Activated naive CD4-positive, alpha-beta T cell treated with anti-CD3 and anti-CD28 coated beads, Interleukin-2, amount 50 U/mL, for 72 hours (primary cell): ENCODE measurements at regions not wholly inside any gene's neighbourhood (a gene's known extent, or its start where the extent isn't known, plus 50 kb on each side); places are given as distances from the start of the nearest gene placed in this dataset.
A peak's percentile ranks its signal among the peaks of the same experiment; 100 is the strongest.

ENCODE experiments used
- ATAC-seq, 2 donors: fragments of 150-1000 bp; cut with Tn5 transposase; 2 replicates each; pipeline ENCODE4 v1.10.0; 2021; ENCODE audit warnings: mild to moderate bottlenecking in 2 of 2, moderate library complexity in 2 of 2
- DNase-seq, 2 donors: peaks; one replicate each; pipeline ENCODE4 v3.0.0; 2021 to 2022; ENCODE audit warnings: low spot score in 2 of 2
- H3K27ac Mint-ChIP-seq, 2 donors: one replicate each; pipeline ENCODE4 v1.8.0; 2022; ENCODE audit warnings: mild to moderate bottlenecking in 2 of 2, mixed read lengths in 2 of 2
- H3K36me3 Mint-ChIP-seq, 2 donors: one replicate each; pipeline ENCODE4 v1.8.0; 2022; ENCODE audit warnings: mixed read lengths in 2 of 2
- H3K9me3 Mint-ChIP-seq, 2 donors: one replicate each; pipeline ENCODE4 v1.8.0; 2022; ENCODE audit warnings: mixed read lengths in 2 of 2

- no peaks in the 10 kb centered on the region for H3K9me3 Mint-ChIP-seq
- DNase-seq = no peak
- H3K27ac Mint-ChIP-seq = no peak overlapping the region
- ATAC-seq = no peak
- H3K36me3 Mint-ChIP-seq = peaks cover 0 to 2% of the 10 kb centered on the region in 2 donors
Measured at GRCh38 chr13:108478179-108478578, 151.2 kb upstream of the MYO16 start.

DNA sequence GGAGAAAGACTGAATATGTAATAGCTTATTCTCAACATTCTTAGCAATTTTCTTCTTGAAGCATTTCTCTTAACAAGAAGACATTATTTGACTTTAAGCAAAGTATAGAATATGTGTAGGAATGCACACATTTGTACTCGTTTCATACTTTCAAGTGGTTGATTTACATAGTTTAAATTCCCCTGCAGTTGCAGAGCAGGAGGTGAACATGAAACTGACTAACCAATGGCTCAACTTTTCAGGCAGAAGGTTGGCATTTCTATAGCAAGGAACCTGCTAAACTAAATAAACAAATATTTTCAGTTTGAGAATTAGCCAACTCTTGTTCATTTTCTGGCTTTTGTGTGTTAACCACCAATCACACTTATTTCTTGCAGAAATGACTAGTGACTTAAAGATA lies 145.4 kb upstream of the MYO16 start:
- peak in 1 of 2 donors; percentile 60 for ATAC-seq
- peaks cover 0 to 7% of the 10 kb centered on the region in 2 donors for H3K36me3 Mint-ChIP-seq
- no peak for DNase-seq
- H3K27ac Mint-ChIP-seq = no peak overlapping the region
- H3K9me3 Mint-ChIP-seq = peaks cover 3 to 4% of the 10 kb centered on the region in 2 donors

DNA sequence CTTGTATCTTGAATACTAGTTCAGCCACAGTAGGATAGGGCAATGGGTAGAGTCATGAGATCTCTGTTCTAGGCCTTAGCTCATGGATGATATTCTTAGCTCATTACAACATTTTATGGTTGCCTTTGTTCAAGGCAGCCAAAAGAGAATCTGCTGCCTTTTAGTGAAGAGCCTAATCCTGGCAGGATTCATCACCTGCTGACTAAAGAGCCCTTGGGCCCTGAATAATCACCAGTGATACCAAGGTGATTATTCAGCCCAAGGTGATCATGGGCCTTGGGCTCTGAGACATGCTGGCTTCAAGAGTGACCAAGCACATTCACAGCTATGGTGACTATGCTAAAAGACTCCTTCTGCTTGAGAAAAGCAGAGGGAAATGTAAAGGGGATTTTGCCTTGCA lies 143.3 kb upstream of the MYO16 start:
- no peak for ATAC-seq
- no peak for DNase-seq
- H3K27ac Mint-ChIP-seq = no peak overlapping the region

GRCh38 chr13:108494991-108495645 lies 134.3 kb upstream of the MYO16 start:
- Mint-ChIP-seq H3K36me3 (peaks cover 0 to 5% of the 10 kb centered on the region in 2 donors), H3K9me3 (peaks cover 3 to 5% of the 10 kb centered on the region in 2 donors), H3K27ac (peak overlapping the region in 1 of 2 donors; percentile 12)
- DNase-seq (no peak), ATAC-seq (no peak)

More for the DNA sequence above, 143.3 kb upstream of the MYO16 start:
- Mint-ChIP-seq H3K36me3 (peaks cover 0 to 7% of the 10 kb centered on the region in 2 donors), H3K9me3 (peaks cover 6 to 14% of the 10 kb centered on the region in 2 donors)

GRCh38 chr13:108495646-108496361 lies 133.6 kb upstream of the MYO16 start:
- Mint-ChIP-seq H3K27ac (no peak overlapping the region), H3K36me3 (peaks cover 0 to 5% of the 10 kb centered on the region in 2 donors), H3K9me3 (peaks cover 3 to 4% of the 10 kb centered on the region in 2 donors)
- peak in 1 of 2 donors; percentile 64 for ATAC-seq
- no peak for DNase-seq

GRCh38 chr13:108496362-108497210 lies 132.8 kb upstream of the MYO16 start:
- ATAC-seq (peak in 1 of 2 donors; percentile 41), DNase-seq (no peak)
- no peaks in the 10 kb centered on the region for H3K9me3 Mint-ChIP-seq
- peaks cover 0 to 5% of the 10 kb centered on the region in 2 donors for H3K36me3 Mint-ChIP-seq
- no peak overlapping the region for H3K27ac Mint-ChIP-seq

GRCh38 chr13:108500711-108501110 lies 128.7 kb upstream of the MYO16 start:
- Mint-ChIP-seq H3K36me3 (peaks cover 0 to 5% of the 10 kb centered on the region in 2 donors), H3K9me3 (no peaks in the 10 kb centered on the region), H3K27ac (peak overlapping the region in 1 of 2 donors; percentile 66)
- DNase-seq (no peak), ATAC-seq (no peak)

GRCh38 chr13:108508263-108508662 lies 121.1 kb upstream of the MYO16 start:
- H3K36me3 Mint-ChIP-seq = peaks cover 0 to 5% of the 10 kb centered on the region in 2 donors
- DNase-seq (no peak), ATAC-seq (no peak)
- H3K27ac Mint-ChIP-seq = no peak overlapping the region
- H3K9me3 Mint-ChIP-seq = no peaks in the 10 kb centered on the region

DNA sequence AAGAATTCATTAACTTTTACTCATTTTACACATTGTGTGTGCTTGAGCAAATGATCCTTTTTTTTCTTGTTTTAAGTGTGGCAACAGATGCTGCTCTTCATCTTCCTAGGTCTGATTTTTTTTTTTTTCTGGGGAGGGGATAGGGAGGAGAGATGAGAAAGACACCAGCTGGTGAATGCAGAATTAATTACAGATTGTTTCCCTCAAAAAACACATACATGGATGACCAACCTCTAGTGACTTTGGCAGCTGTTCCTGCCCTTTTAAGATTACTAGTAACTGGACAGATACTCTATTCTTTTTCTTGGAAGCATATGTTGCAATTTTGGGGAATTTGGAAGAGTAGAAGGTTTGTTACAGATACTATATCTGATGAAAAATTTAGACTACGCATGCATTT lies 103.6 kb upstream of the MYO16 start:
- Mint-ChIP-seq H3K9me3 (peaks cover 3 to 4% of the 10 kb centered on the region in 2 donors), H3K27ac (no peak overlapping the region), H3K36me3 (no peaks in the 10 kb centered on the region)
- DNase-seq = no peak
- no peak for ATAC-seq

- Mint-ChIP-seq H3K9me3 (peaks cover 3 to 4% of the 10 kb centered on the region in 2 donors), H3K27ac (no peak overlapping the region), H3K36me3 (no peaks in the 10 kb centered on the region)
- DNase-seq = no peak
- ATAC-seq = no peak
Measured at GRCh38 chr13:108526286-108526685, 103.1 kb upstream of the MYO16 start.

DNA sequence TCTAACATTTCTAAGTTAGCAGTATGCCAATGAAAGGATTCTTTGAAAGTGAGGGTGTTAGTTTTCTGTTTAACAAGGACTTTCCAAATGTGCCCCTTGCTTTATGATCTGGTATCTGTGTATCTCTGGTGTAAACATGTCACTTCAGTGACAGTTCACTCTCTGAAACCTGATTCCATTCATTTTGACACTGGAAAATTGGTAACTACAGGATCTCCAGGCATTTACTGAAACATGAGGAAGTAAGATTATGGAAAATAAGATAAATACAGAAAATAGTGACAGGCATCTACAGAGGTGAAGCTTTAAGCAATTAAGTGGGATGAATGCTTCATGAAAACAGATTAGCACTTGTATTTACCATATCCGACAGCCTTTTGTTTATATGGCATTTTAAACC lies 101.6 kb upstream of the MYO16 start:
- DNase-seq (no peak), ATAC-seq (no peak)
- Mint-ChIP-seq H3K9me3 (peaks cover 7% of the 10 kb centered on the region in 2 donors), H3K27ac (no peak overlapping the region), H3K36me3 (no peaks in the 10 kb centered on the region)

DNA sequence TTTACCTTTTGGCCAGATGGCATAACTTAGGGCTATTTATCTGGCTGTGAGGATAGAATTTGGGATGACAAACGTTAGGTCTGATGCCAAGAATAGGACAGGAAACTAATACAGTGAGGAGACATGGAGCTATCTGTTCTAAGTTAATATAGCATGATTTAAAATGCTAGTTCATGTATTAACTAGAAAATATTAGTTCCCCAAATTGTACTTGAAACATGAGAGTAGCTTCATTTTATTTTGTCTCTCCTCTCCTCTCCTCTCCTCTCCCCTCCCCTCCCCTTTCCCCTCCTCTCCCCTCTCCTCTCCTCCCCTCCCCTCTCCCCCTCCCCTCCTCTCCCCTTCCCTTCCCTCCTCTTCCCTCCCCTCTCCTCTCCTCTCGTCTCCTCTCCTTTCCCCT lies 101.1 kb upstream of the MYO16 start:
- DNase-seq (no peak), ATAC-seq (no peak)
- H3K27ac Mint-ChIP-seq = no peak overlapping the region
- peaks cover 7% of the 10 kb centered on the region in 2 donors for H3K9me3 Mint-ChIP-seq
- H3K36me3 Mint-ChIP-seq = no peaks in the 10 kb centered on the region

- no peak for DNase-seq
- H3K27ac Mint-ChIP-seq = no peak overlapping the region
- no peaks in the 10 kb centered on the region for H3K36me3 Mint-ChIP-seq
- peaks cover 4 to 8% of the 10 kb centered on the region in 2 donors for H3K9me3 Mint-ChIP-seq
- ATAC-seq = no peak
Measured at GRCh38 chr13:108533842-108534241, 95.6 kb upstream of the MYO16 start.

DNA sequence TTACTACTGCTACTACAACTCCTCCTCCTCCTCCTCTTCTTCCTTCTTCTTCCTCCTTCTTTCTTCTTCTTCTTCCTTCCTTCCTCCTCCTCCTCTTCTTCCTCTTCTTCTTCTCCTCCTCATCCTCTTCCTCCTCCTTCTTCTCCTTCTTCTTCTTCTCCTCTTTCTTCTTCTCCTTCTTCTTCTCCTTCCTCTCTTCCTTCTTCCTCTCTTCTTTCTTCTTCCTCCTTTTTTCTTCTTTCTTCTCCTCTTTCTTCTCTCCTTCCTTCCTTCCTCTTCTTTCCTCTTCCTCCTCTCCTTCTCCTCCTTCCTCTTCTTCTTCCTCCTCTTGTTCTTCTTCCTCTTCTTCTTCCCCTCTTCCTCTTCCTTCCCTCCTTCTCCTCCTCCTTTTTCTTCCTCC lies 94.7 kb upstream of the MYO16 start:
- H3K9me3 Mint-ChIP-seq = peaks cover 4 to 8% of the 10 kb centered on the region in 2 donors
- no peak for DNase-seq
- H3K27ac Mint-ChIP-seq = no peak overlapping the region
- no peaks in the 10 kb centered on the region for H3K36me3 Mint-ChIP-seq
- ATAC-seq = no peak

DNA sequence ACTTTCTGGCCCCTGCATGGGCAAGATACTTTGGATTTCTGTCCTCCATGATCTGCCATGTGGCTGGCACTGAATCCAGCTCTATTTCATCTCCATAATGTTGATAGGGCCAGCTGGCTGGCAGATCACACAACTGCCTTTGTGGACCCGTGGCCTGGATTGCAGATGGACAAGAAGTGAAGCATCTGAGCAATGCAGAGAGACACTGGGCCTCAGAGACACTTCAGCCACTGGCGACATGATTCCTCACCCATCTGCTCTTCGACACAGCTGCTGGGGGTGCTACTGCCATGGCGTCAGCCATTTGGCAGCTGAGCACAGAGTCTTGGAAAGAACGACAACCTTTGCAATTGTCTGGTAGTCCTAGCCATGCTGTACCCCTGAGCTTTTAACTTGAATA lies 79.5 kb upstream of the MYO16 start:
- H3K27ac Mint-ChIP-seq = no peak overlapping the region
- DNase-seq (no peak), ATAC-seq (no peak)
- peaks cover 0 to 5% of the 10 kb centered on the region in 2 donors for H3K36me3 Mint-ChIP-seq
- H3K9me3 Mint-ChIP-seq = peaks cover 0 to 12% of the 10 kb centered on the region in 2 donors

DNA sequence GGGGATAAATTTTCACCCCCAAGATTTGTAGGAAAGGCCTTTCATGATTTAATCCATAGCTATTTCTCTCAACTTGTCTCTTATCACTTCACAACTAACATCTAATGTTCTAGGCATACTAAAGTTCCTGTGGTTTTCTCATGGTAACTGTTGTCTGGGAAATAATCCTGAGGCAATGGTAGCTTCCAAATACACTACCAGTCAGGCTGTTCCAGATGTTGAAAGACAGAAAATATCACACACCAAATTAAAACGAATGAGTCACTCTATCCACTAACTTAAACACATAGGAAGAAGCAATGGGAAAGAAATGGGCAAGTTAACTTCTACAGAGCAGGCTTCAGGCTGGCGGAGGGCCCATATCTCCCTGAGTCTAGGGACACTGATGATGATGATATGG lies 77.7 kb upstream of the MYO16 start:
- Mint-ChIP-seq H3K9me3 (peaks cover 0 to 12% of the 10 kb centered on the region in 2 donors), H3K36me3 (peaks cover 0 to 5% of the 10 kb centered on the region in 2 donors), H3K27ac (no peak overlapping the region)
- no peak for ATAC-seq
- no peak for DNase-seq

- Mint-ChIP-seq H3K9me3 (peaks cover 0 to 4% of the 10 kb centered on the region in 2 donors), H3K36me3 (peaks cover 0 to 5% of the 10 kb centered on the region in 2 donors), H3K27ac (no peak overlapping the region)
- ATAC-seq (no peak), DNase-seq (no peak)
Measured at GRCh38 chr13:108558489-108558888, 70.9 kb upstream of the MYO16 start.
